ENCODE measurements at regions not wholly inside any gene's neighbourhood (a gene's known extent, or its start where the extent isn't known, plus 50 kb on each side); places are given as distances from the start of the nearest gene placed in this dataset.

DNA sequence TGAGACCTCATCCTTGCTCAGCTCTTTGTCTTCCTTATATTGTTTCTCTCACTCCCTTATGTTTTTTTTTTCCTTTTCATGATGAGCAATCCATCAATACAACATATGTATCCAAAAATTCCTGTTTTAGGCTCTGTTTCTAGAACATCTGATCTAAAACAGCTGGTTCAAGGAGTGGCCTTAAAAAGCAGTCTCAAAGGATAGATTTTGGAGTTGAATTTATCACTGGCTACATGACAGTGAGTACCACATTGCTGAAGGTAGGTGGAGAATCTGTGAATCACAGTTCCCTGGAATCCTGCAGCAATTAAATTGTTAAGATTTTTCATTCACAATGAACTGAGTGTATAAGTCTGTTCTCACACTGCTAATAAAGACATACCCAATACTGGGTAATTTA lies 155.8 kb upstream of the ADAMTS5 start:
- no peak overlapping the region for H3K4me3 ChIP-seq (ENCODE audit: low read depth, low read length)
- TF ChIP-seq POLR2A (IDR thresholded peaks at IDR 0.05; ENCODE audit: extremely low read depth, insufficient read length) (no peak), MYC (IDR thresholded peaks at IDR 0.05; ENCODE audit: low read depth, low read length) (no peak)
- TF ChIP-seq, protein P1, sequence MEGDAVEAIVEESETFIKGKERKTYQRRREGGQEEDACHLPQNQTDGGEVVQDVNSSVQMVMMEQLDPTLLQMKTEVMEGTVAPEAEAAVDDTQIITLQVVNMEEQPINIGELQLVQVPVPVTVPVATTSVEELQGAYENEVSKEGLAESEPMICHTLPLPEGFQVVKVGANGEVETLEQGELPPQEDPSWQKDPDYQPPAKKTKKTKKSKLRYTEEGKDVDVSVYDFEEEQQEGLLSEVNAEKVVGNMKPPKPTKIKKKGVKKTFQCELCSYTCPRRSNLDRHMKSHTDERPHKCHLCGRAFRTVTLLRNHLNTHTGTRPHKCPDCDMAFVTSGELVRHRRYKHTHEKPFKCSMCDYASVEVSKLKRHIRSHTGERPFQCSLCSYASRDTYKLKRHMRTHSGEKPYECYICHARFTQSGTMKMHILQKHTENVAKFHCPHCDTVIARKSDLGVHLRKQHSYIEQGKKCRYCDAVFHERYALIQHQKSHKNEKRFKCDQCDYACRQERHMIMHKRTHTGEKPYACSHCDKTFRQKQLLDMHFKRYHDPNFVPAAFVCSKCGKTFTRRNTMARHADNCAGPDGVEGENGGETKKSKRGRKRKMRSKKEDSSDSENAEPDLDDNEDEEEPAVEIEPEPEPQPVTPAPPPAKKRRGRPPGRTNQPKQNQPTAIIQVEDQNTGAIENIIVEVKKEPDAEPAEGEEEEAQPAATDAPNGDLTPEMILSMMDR (IDR thresholded peaks at IDR 0.05; ENCODE audit: low read depth, low read length) = no peak
- TF ChIP-seq, protein P2, sequence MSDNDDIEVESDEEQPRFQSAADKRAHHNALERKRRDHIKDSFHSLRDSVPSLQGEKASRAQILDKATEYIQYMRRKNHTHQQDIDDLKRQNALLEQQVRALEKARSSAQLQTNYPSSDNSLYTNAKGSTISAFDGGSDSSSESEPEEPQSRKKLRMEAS (IDR thresholded peaks at IDR 0.05; ENCODE audit: low read depth, low read length) = no peak
- DNase-seq (ENCODE audit: low read depth) = no peak

DNA sequence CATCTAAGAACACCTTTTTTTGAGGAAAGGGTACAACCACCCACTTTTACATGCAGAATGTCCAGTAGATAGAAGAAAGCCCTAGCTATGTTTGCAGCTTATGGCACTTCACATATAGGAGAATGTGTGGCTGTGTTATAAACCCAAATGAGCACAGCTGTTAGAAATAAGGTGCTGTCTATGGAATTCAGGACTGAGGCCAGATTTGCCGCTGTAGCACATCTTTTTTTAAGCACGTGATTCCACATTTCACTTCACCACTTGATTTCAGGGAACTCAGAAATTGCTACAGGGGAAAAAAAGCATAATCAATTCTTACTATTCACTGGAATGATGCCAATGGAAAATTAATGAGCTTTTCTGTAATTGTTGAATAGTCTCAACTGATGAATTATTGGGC lies 147.2 kb upstream of the ADAMTS5 start:
- no peak for TF ChIP-seq MYC (IDR thresholded peaks at IDR 0.05; ENCODE audit: low read depth, low read length)
- TF ChIP-seq, protein P2 (IDR thresholded peaks at IDR 0.05; ENCODE audit: low read depth, low read length) = no peak
- TF ChIP-seq, protein P1 (IDR thresholded peaks at IDR 0.05; ENCODE audit: low read depth, low read length) = no peak
- TF ChIP-seq POLR2A (IDR thresholded peaks at IDR 0.05; ENCODE audit: extremely low read depth, insufficient read length) = no peak
- DNase-seq (ENCODE audit: low read depth) = no peak
- no peak overlapping the region for H3K4me3 ChIP-seq (ENCODE audit: low read depth, low read length)

GRCh38 chr21:27112186-27112585 lies 145.3 kb upstream of the ADAMTS5 start:
- no peak overlapping the region for H3K4me3 ChIP-seq (ENCODE audit: low read depth, low read length)
- no peak for DNase-seq (ENCODE audit: low read depth)
- TF ChIP-seq MYC (IDR thresholded peaks at IDR 0.05; ENCODE audit: low read depth, low read length) (no peak), POLR2A (IDR thresholded peaks at IDR 0.05; ENCODE audit: extremely low read depth, insufficient read length) (no peak)
- TF ChIP-seq, protein P2 (IDR thresholded peaks at IDR 0.05; ENCODE audit: low read depth, low read length) = no peak
- TF ChIP-seq, protein P1 (IDR thresholded peaks at IDR 0.05; ENCODE audit: low read depth, low read length) = no peak

DNA sequence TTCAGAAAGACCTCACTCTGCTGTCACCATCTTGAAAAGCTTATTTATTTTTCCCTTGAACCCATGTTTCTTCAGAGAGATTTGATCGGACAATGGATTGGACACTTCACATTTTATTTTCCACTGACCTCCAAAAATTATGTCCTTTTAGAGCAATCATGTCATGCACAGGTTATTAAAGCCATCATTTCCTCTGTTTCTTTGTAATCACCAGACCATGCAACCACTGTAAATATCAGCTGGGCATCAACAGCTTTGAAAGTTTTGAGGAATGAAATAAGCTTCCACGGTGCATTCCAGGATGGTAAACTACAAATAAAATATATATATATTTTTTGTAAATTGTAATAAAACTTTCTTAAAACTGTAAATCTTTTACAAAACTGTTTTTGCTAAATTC lies 144.1 kb upstream of the ADAMTS5 start:
- H3K4me3 ChIP-seq (ENCODE audit: low read depth, low read length) = no peak overlapping the region
- TF ChIP-seq, protein P1 (IDR thresholded peaks at IDR 0.05; ENCODE audit: low read depth, low read length) = no peak
- no peak for TF ChIP-seq POLR2A (IDR thresholded peaks at IDR 0.05; ENCODE audit: extremely low read depth, insufficient read length)
- TF ChIP-seq MYC (IDR thresholded peaks at IDR 0.05; ENCODE audit: low read depth, low read length) = no peak
- TF ChIP-seq, protein P2 (IDR thresholded peaks at IDR 0.05; ENCODE audit: low read depth, low read length) = no peak
- DNase-seq (ENCODE audit: low read depth) = no peak

DNA sequence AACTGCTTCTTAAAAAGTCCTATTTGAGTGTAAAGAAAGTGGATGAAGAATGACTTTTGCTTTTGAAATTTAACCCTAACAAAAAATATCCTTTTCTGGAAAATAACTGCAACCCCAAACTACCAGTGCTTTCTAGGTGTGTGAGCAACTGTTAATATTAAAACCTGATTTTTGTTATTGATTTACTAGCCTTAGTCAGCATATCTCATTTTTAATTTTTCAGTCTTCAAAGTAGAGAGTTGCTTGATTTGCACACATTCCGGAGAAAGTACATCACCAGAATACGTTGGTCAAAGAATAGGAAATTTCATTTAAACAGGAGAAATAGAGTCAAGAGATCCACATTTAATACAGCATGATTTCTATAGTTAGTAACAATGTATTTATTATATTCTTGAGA lies 141.8 kb upstream of the ADAMTS5 start:
- TF ChIP-seq, protein P1 (IDR thresholded peaks at IDR 0.05; ENCODE audit: low read depth, low read length) = no peak
- TF ChIP-seq, protein P2 (IDR thresholded peaks at IDR 0.05; ENCODE audit: low read depth, low read length) = no peak
- TF ChIP-seq MYC (IDR thresholded peaks at IDR 0.05; ENCODE audit: low read depth, low read length) (no peak), POLR2A (IDR thresholded peaks at IDR 0.05; ENCODE audit: extremely low read depth, insufficient read length) (no peak)
- no peak for DNase-seq (ENCODE audit: low read depth)
- no peak overlapping the region for H3K4me3 ChIP-seq (ENCODE audit: low read depth, low read length)

- no peak for DNase-seq (ENCODE audit: low read depth)
- no peak overlapping the region for H3K4me3 ChIP-seq (ENCODE audit: low read depth, low read length)
- TF ChIP-seq POLR2A (IDR thresholded peaks at IDR 0.05; ENCODE audit: extremely low read depth, insufficient read length) = no peak
- TF ChIP-seq, protein P1 (IDR thresholded peaks at IDR 0.05; ENCODE audit: low read depth, low read length) = no peak
These were observed 141.3 kb upstream of the ADAMTS5 start for GRCh38 chr21:27108228-27108627.

Measured in NB4 (cell line).